ENCODE measurements at regions not wholly inside any gene's neighbourhood (a gene's known extent, or its start where the extent isn't known, plus 50 kb on each side); places are given as distances from the start of the nearest gene placed in this dataset.

DNA sequence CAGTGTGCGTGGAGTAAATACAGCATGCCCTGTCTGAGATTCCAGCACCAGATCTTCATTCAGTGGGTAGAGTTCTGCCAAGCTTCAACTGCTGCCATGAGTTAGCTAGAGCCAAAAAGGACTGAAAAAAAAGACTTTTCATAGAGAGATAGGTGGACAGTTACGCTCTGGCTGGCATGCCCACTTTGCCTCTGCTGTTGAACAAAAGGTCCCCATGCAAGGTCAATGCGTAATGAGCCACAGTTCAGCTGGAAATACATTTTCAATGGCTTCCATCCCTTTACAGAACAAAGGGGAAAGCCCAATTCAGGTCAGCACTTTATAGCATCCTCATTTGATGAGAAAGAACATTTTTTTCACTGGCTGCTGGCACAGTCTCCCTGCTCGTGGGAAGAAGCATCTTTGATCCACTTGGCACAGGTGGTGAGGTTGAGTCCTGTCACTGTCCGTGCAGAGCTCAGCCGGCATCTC, 86.9 kb upstream of the ERCC6L2 start:
- H3K36me3 ChIP-seq (ENCODE audit: control insufficient read depth in 2 of 2, insufficient read depth in 2 of 2, low read length in 1 of 2) = no peaks in the 10 kb centered on the region
- ChIA-PET SMC1A (ENCODE audit: uncharacterized antibody, unreplicated experiment) (no interaction called here), RAD21 (ENCODE audit: unreplicated experiment) (no interaction called here), POLR2A (no interaction called here), CTCF (interaction anchor here (1.1 kb wide), 1 partner anchor 57 kb away, joined by 3 read pairs; no protein-coding TSS in a partner anchor)
- in situ Hi-C loops (cut with MboI) = no loop called here
- no peak overlapping the region for H2AFZ ChIP-seq (ENCODE audit: control insufficient read depth, low read depth, low read length)
- 20% methylated on average over 6 of the region's 6 CpGs for WGBS (ENCODE audit: insufficient coverage, insufficient replicate concordance, low lambda C conversion rate, missing lambda C conversion rate)
- DNase-seq (ENCODE audit: low read depth, low spot score) (no peak), FAIRE-seq (no peak), ATAC-seq (no peak)
- TF ChIP-seq STAT1 (conservative IDR thresholded peaks at IDR 0.05) = no peak
- TF ChIP-seq, protein P1, sequence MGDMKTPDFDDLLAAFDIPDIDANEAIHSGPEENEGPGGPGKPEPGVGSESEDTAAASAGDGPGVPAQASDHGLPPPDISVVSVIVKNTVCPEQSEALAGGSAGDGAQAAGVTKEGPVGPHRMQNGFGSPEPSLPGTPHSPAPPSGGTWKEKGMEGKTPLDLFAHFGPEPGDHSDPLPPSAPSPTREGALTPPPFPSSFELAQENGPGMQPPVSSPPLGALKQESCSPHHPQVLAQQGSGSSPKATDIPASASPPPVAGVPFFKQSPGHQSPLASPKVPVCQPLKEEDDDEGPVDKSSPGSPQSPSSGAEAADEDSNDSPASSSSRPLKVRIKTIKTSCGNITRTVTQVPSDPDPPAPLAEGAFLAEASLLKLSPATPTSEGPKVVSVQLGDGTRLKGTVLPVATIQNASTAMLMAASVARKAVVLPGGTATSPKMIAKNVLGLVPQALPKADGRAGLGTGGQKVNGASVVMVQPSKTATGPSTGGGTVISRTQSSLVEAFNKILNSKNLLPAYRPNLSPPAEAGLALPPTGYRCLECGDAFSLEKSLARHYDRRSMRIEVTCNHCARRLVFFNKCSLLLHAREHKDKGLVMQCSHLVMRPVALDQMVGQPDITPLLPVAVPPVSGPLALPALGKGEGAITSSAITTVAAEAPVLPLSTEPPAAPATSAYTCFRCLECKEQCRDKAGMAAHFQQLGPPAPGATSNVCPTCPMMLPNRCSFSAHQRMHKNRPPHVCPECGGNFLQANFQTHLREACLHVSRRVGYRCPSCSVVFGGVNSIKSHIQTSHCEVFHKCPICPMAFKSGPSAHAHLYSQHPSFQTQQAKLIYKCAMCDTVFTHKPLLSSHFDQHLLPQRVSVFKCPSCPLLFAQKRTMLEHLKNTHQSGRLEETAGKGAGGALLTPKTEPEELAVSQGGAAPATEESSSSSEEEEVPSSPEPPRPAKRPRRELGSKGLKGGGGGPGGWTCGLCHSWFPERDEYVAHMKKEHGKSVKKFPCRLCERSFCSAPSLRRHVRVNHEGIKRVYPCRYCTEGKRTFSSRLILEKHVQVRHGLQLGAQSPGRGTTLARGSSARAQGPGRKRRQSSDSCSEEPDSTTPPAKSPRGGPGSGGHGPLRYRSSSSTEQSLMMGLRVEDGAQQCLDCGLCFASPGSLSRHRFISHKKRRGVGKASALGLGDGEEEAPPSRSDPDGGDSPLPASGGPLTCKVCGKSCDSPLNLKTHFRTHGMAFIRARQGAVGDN (IDR thresholded peaks at IDR 0.05) = no peak
- TF ChIP-seq, protein P2, sequence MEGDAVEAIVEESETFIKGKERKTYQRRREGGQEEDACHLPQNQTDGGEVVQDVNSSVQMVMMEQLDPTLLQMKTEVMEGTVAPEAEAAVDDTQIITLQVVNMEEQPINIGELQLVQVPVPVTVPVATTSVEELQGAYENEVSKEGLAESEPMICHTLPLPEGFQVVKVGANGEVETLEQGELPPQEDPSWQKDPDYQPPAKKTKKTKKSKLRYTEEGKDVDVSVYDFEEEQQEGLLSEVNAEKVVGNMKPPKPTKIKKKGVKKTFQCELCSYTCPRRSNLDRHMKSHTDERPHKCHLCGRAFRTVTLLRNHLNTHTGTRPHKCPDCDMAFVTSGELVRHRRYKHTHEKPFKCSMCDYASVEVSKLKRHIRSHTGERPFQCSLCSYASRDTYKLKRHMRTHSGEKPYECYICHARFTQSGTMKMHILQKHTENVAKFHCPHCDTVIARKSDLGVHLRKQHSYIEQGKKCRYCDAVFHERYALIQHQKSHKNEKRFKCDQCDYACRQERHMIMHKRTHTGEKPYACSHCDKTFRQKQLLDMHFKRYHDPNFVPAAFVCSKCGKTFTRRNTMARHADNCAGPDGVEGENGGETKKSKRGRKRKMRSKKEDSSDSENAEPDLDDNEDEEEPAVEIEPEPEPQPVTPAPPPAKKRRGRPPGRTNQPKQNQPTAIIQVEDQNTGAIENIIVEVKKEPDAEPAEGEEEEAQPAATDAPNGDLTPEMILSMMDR (IDR thresholded peaks at IDR 0.05 in 2 of 3, conservative IDR thresholded peaks at IDR 0.05 in 1 of 3; ENCODE audit: control insufficient read depth in 2 of 3, extremely low read depth in 1 of 3, insufficient read depth in 1 of 3, low read depth in 3 of 3, low read length in 3 of 3) = no peak
- TF ChIP-seq, protein P3, sequence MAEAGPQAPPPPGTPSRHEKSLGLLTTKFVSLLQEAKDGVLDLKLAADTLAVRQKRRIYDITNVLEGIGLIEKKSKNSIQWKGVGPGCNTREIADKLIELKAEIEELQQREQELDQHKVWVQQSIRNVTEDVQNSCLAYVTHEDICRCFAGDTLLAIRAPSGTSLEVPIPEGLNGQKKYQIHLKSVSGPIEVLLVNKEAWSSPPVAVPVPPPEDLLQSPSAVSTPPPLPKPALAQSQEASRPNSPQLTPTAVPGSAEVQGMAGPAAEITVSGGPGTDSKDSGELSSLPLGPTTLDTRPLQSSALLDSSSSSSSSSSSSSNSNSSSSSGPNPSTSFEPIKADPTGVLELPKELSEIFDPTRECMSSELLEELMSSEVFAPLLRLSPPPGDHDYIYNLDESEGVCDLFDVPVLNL (IDR thresholded peaks at IDR 0.05; ENCODE audit: low read depth, low read length) = no peak
- intact Hi-C loops (cut with micrococcal nuclease; ENCODE audit: unreplicated experiment) = no loop called here
- no peak overlapping the region for H3K27ac ChIP-seq (ENCODE audit: control insufficient read depth, insufficient read depth)
- no peaks in the 10 kb centered on the region for H3K27me3 ChIP-seq (replicated peaks in 1 of 2; ENCODE audit: control insufficient read depth in 2 of 2, insufficient read depth in 2 of 2, low read length in 1 of 2)
- H3K9me3 ChIP-seq (replicated peaks; ENCODE audit: control insufficient read depth, insufficient read depth, low read length) = no peaks in the 10 kb centered on the region
- no peak overlapping the region for H3K4me3 ChIP-seq
- BruUV-seq (replicated peaks) = no TSS peak
- no peaks in the 10 kb centered on the region for H3K79me2 ChIP-seq (ENCODE audit: control insufficient read depth, insufficient read depth, low read length)
- no peak overlapping the region for H3K9ac ChIP-seq (ENCODE audit: control insufficient read depth, insufficient read depth, low read length)
- H4K20me1 ChIP-seq (ENCODE audit: control insufficient read depth, insufficient read depth) = no peaks in the 10 kb centered on the region
- H3K4me1 ChIP-seq (ENCODE audit: control insufficient read depth, insufficient read depth, low read length) = no peaks in the 10 kb centered on the region
- no peak overlapping the region for H3K4me2 ChIP-seq (ENCODE audit: control insufficient read depth, insufficient read depth)
